ENCODE measurements at regions not wholly inside any gene's neighbourhood (a gene's known extent, or its start where the extent isn't known, plus 50 kb on each side); places are given as distances from the start of the nearest gene placed in this dataset.

GRCh38 chr6:71533939-71534379, 245.3 kb downstream of the OGFRL1 start:
- no peaks in the 10 kb centered on the region for H3K27me3 ChIP-seq (ENCODE audit: insufficient read depth, insufficient read length)
- TF ChIP-seq YY1 (IDR thresholded peaks at IDR 0.05; ENCODE audit: insufficient read depth, insufficient read length) (no peak), SUZ12 (IDR thresholded peaks at IDR 0.05; ENCODE audit: extremely low read depth, insufficient read depth, insufficient read length) (no peak), ZNF274 (IDR thresholded peaks at IDR 0.05; ENCODE audit: low read depth, low read length) (no peak)
- no peak overlapping the region for H3K9ac ChIP-seq (ENCODE audit: insufficient read length, low read depth)
- H3K36me3 ChIP-seq (ENCODE audit: insufficient read depth, insufficient read length, low read length): no peaks in the 10 kb centered on the region
- no peak for DNase-seq (ENCODE audit: low read depth, low spot score)
- H3K4me3 ChIP-seq (ENCODE audit: insufficient read length, low read depth): no peak overlapping the region
- H3K4me1 ChIP-seq (ENCODE audit: insufficient read depth, insufficient read length): no peaks in the 10 kb centered on the region
- H3K9me3 ChIP-seq (ENCODE audit: insufficient read depth, low read length): no peaks in the 10 kb centered on the region

- TF ChIP-seq YY1 (IDR thresholded peaks at IDR 0.05; ENCODE audit: insufficient read depth, insufficient read length) (no peak), ZNF274 (IDR thresholded peaks at IDR 0.05; ENCODE audit: low read depth, low read length) (no peak), SUZ12 (IDR thresholded peaks at IDR 0.05; ENCODE audit: extremely low read depth, insufficient read depth, insufficient read length) (no peak)
- no peak overlapping the region for H3K9ac ChIP-seq (ENCODE audit: insufficient read length, low read depth)
- H3K4me3 ChIP-seq (ENCODE audit: insufficient read length, low read depth): no peak overlapping the region
- H3K9me3 ChIP-seq (ENCODE audit: insufficient read depth, low read length): no peaks in the 10 kb centered on the region
- no peaks in the 10 kb centered on the region for H3K27me3 ChIP-seq (ENCODE audit: insufficient read depth, insufficient read length)
- H3K36me3 ChIP-seq (ENCODE audit: insufficient read depth, insufficient read length, low read length): no peaks in the 10 kb centered on the region
- no peaks in the 10 kb centered on the region for H3K4me1 ChIP-seq (ENCODE audit: insufficient read depth, insufficient read length)
- no peak for DNase-seq (ENCODE audit: low read depth, low spot score)
Observed at GRCh38 chr6:71534921-71535320, 246.3 kb downstream of the OGFRL1 start.

- Histone ChIP-seq H3K4me3 (ENCODE audit: insufficient read length, low read depth) (no peak overlapping the region), H3K36me3 (ENCODE audit: insufficient read depth, insufficient read length, low read length) (no peaks in the 10 kb centered on the region), H3K9ac (ENCODE audit: insufficient read length, low read depth) (no peak overlapping the region), H3K9me3 (ENCODE audit: insufficient read depth, low read length) (no peaks in the 10 kb centered on the region), H3K4me1 (ENCODE audit: insufficient read depth, insufficient read length) (no peaks in the 10 kb centered on the region), H3K27me3 (ENCODE audit: insufficient read depth, insufficient read length) (no peaks in the 10 kb centered on the region)
- no peak for DNase-seq (ENCODE audit: low read depth, low spot score)
- TF ChIP-seq SUZ12 (IDR thresholded peaks at IDR 0.05; ENCODE audit: extremely low read depth, insufficient read depth, insufficient read length): no peak
- no peak for TF ChIP-seq YY1 (IDR thresholded peaks at IDR 0.05; ENCODE audit: insufficient read depth, insufficient read length)
- TF ChIP-seq ZNF274 (IDR thresholded peaks at IDR 0.05; ENCODE audit: low read depth, low read length): no peak
Observed at GRCh38 chr6:71537717-71538116, 249.1 kb downstream of the OGFRL1 start.

- H3K9ac ChIP-seq (ENCODE audit: insufficient read length, low read depth): no peak overlapping the region
- no peak for TF ChIP-seq YY1 (IDR thresholded peaks at IDR 0.05; ENCODE audit: insufficient read depth, insufficient read length)
- no peak for TF ChIP-seq ZNF274 (IDR thresholded peaks at IDR 0.05; ENCODE audit: low read depth, low read length)
- TF ChIP-seq SUZ12 (IDR thresholded peaks at IDR 0.05; ENCODE audit: extremely low read depth, insufficient read depth, insufficient read length): no peak
- H3K27me3 ChIP-seq (ENCODE audit: insufficient read depth, insufficient read length): no peaks in the 10 kb centered on the region
- no peak overlapping the region for H3K4me3 ChIP-seq (ENCODE audit: insufficient read length, low read depth)
- H3K4me1 ChIP-seq (ENCODE audit: insufficient read depth, insufficient read length): no peaks in the 10 kb centered on the region
- DNase-seq (ENCODE audit: low read depth, low spot score): no peak
- no peaks in the 10 kb centered on the region for H3K9me3 ChIP-seq (ENCODE audit: insufficient read depth, low read length)
- H3K36me3 ChIP-seq (ENCODE audit: insufficient read depth, insufficient read length, low read length): no peaks in the 10 kb centered on the region
Observed at GRCh38 chr6:71544028-71544427, 255.4 kb downstream of the OGFRL1 start.

DNA sequence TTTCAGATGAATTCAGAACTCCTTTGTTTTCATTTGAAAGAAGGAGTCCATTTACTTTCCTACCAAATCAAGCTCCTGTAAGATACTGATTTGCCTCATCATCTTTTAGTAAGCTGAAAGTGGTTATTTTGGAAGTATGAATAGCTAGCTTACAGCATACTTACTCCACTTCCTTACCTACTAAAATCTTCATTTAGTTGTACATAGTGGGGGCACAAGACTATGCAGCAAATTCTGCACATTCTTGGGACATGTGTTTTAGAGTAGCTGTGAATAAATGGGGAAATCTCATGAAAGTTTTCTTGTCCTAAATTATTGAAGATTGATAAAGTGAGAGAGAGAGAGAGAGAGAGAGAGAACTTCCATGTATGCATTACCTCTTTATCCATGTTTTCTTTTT, 256.3 kb downstream of the OGFRL1 start:
- TF ChIP-seq YY1 (IDR thresholded peaks at IDR 0.05; ENCODE audit: insufficient read depth, insufficient read length): no peak
- no peak for TF ChIP-seq ZNF274 (IDR thresholded peaks at IDR 0.05; ENCODE audit: low read depth, low read length)
- no peak for TF ChIP-seq SUZ12 (IDR thresholded peaks at IDR 0.05; ENCODE audit: extremely low read depth, insufficient read depth, insufficient read length)
- no peak for DNase-seq (ENCODE audit: low read depth, low spot score)
- Histone ChIP-seq H3K36me3 (ENCODE audit: insufficient read depth, insufficient read length, low read length) (no peaks in the 10 kb centered on the region), H3K9ac (ENCODE audit: insufficient read length, low read depth) (no peak overlapping the region), H3K9me3 (ENCODE audit: insufficient read depth, low read length) (no peaks in the 10 kb centered on the region), H3K27me3 (ENCODE audit: insufficient read depth, insufficient read length) (no peaks in the 10 kb centered on the region), H3K4me3 (ENCODE audit: insufficient read length, low read depth) (no peak overlapping the region), H3K4me1 (ENCODE audit: insufficient read depth, insufficient read length) (no peaks in the 10 kb centered on the region)

DNA sequence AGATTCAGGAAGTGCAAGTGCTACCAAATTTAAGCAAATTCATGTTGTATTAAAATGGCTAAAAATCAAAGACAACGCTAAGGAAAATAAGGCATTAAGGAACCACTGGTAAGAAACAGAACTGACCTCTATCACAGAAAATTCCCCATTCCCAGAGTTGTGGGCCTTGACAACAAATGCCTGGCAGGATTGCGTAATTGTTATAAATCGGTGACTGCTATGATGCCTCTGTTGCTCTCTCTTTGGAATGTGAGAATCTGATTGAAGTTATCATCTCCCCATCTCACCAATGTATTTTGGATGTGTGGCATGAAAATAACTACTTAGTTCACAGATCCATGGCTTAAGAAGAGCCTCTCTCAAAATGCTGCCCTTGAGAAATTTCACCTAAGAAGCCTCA, 257.3 kb downstream of the OGFRL1 start:
- TF ChIP-seq YY1 (IDR thresholded peaks at IDR 0.05; ENCODE audit: insufficient read depth, insufficient read length) (no peak), ZNF274 (IDR thresholded peaks at IDR 0.05; ENCODE audit: low read depth, low read length) (no peak), SUZ12 (IDR thresholded peaks at IDR 0.05; ENCODE audit: extremely low read depth, insufficient read depth, insufficient read length) (no peak)
- no peaks in the 10 kb centered on the region for H3K36me3 ChIP-seq (ENCODE audit: insufficient read depth, insufficient read length, low read length)
- no peak overlapping the region for H3K9ac ChIP-seq (ENCODE audit: insufficient read length, low read depth)
- H3K4me3 ChIP-seq (ENCODE audit: insufficient read length, low read depth): no peak overlapping the region
- no peaks in the 10 kb centered on the region for H3K27me3 ChIP-seq (ENCODE audit: insufficient read depth, insufficient read length)
- DNase-seq (ENCODE audit: low read depth, low spot score): no peak
- no peaks in the 10 kb centered on the region for H3K4me1 ChIP-seq (ENCODE audit: insufficient read depth, insufficient read length)
- no peaks in the 10 kb centered on the region for H3K9me3 ChIP-seq (ENCODE audit: insufficient read depth, low read length)

- no peak for TF ChIP-seq ZNF274 (IDR thresholded peaks at IDR 0.05; ENCODE audit: low read depth, low read length)
- TF ChIP-seq SUZ12 (IDR thresholded peaks at IDR 0.05; ENCODE audit: extremely low read depth, insufficient read depth, insufficient read length): no peak
- no peak for TF ChIP-seq YY1 (IDR thresholded peaks at IDR 0.05; ENCODE audit: insufficient read depth, insufficient read length)
Observed at GRCh38 chr6:71551798-71552197, 263.2 kb downstream of the OGFRL1 start.

More at GRCh38 chr6:71551798-71552197, 263.2 kb downstream of the OGFRL1 start:
- no peak for DNase-seq (ENCODE audit: low read depth, low spot score)
- no peak overlapping the region for H3K9ac ChIP-seq (ENCODE audit: insufficient read length, low read depth)
- no peaks in the 10 kb centered on the region for H3K27me3 ChIP-seq (ENCODE audit: insufficient read depth, insufficient read length)
- no peaks in the 10 kb centered on the region for H3K36me3 ChIP-seq (ENCODE audit: insufficient read depth, insufficient read length, low read length)
- H3K4me1 ChIP-seq (ENCODE audit: insufficient read depth, insufficient read length): no peaks in the 10 kb centered on the region
- H3K4me3 ChIP-seq (ENCODE audit: insufficient read length, low read depth): no peak overlapping the region
- peaks cover 20% of the 10 kb centered on the region; the same call in 1 of the 2 replicates for H3K9me3 ChIP-seq (ENCODE audit: insufficient read depth, low read length)

Measured in NT2/D1 (cell line).